HG03108 (cell line): ENCODE measurements at regions not wholly inside any gene's neighbourhood (a gene's known extent, or its start where the extent isn't known, plus 50 kb on each side); places are given as distances from the start of the nearest gene placed in this dataset.
"Not testable (repeated sequence)": the region's sequence is repeated elsewhere in the genome, so short reads cannot be mapped to it uniquely, and the experiment has no call there.

Experiments
- ATAC-seq: cut with Tn5 transposase; IDR thresholded peaks from one replicate; pipeline ENCODE4 v1.9.1; 2021; ENCODE audit warnings: moderate library complexity; ENCODE audit not compliant: unreplicated experiment

DNA sequence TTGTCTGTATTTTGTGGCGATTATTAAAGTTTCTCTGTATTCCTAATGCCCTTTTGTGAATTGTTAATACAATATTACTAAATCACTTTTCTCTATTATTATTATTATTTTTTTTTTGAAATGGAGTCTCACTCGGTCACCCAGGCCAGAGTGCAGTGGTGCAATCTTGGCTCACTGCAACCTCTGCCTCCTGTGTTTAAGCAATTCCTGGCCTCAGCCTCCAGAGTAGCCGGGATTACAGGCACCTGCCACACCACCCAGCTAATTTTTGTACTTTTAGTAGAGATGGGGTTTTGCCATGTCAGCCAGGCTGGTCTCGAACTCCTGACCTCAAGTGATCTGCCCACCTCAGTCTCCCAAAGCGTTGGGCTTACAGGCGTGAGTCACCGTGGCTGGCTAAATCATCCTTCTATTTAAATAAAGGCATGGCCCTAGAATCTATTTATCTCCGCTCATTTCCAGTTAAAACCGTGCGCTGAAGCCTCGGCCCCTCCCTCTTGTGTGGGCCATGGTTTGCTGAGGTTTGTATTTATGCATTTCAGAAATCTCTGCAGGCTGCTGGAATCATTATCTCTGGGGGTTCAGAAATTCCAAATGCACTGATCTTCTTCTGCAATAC lies 1136.4 kb upstream of the TMEM132C start:
- no peak for ATAC-seq

DNA sequence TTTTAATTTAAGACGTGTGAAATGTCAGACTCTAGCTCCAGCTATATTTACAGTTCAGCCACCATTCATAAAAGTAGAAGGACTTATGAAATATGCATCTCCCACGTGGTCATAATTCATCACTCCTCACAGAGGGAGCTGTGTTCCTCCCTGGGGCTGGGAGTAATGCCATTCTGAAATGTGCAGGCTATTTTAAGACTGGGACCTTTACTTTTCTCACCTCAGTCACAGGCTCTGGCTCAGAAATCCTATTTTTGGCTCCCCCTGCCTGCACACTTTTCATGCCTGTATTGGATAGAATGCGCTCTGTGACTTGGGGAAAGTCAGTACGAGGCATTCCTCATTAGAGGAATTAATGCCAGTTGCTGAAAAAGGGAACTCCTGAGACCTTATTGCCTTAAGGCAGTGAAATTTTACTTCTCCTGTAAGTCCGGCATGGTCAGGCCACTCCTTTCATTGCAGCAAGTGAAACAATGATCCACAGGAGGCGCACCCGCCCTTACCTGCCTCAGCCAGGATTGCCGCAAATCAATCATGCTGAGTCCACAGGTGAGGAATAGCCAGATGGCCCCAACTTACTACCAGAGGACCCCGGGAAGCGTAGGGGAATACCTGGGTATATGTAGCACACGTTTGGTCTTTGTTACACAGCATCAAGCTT lies 1133.2 kb upstream of the TMEM132C start:
- no peak for ATAC-seq

DNA sequence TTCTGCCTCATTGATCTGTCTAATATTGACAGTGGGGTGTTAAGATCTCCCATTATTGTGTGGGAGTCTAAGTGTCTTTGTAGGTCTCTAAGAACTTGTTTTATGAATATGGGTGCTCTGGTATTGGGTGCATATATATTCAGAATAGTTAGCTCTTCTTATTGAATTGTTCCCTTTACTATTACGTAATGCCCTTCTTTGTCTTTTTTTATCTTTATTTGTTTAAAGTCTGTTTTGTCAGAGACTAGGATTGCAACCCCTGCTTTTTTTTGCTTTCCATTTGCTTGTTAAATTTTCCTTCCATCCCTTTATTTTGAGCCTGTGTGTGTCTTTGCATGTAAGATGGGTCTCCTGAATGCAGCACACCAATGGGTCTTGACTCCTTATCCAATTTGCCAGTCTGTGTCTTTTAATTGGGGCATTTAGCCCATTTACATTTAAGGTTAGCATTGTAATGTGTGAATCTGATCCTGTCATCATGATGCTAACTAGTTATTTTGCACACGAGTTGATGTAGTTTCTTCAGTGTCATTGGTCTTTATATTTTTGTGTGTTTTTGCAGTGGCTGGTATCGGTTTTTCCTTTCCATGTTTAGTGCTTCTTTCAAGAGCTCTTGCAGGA lies 1126.0 kb upstream of the TMEM132C start:
- not testable (repeated sequence) for ATAC-seq

DNA sequence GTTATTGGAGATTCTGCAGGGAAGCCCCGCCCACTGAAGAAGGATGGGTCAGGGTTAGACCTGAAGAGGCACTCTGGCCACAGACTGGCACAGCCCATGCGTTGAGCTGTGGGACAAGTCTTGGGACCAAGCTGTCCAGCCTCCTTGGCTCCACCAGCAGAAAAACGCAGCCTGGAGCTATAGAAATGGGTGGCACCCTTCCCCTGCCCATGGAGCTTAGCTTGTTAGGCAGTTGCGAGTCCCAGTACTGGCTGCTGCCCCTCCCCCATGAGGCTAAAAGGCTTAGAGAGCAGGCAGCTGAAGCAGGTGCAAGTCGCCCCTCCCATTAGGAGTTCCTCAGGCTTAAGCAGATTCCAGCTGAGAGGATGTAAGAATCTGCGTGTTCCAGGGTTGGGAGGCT lies 1124.0 kb upstream of the TMEM132C start:
- no peak for ATAC-seq

DNA sequence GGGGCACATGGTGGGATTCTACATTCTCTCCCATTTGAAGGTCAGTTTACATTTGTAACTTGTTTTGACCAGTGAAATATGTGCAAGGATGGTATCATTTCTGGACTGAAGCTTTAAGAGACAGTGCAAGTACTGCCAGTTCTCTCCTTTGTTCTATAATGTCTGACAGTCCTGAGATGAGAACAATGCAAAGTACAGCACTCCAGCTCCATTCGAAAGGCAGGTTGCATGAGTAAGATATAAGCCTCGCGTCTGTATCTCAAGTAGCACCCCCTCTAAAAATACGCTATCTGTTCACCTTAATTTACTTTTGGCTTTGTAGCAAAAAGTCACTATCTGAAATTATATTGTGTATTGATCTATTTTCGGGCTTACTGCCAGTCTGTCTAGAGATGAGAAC lies 1122.2 kb upstream of the TMEM132C start:
- ATAC-seq = no peak

DNA sequence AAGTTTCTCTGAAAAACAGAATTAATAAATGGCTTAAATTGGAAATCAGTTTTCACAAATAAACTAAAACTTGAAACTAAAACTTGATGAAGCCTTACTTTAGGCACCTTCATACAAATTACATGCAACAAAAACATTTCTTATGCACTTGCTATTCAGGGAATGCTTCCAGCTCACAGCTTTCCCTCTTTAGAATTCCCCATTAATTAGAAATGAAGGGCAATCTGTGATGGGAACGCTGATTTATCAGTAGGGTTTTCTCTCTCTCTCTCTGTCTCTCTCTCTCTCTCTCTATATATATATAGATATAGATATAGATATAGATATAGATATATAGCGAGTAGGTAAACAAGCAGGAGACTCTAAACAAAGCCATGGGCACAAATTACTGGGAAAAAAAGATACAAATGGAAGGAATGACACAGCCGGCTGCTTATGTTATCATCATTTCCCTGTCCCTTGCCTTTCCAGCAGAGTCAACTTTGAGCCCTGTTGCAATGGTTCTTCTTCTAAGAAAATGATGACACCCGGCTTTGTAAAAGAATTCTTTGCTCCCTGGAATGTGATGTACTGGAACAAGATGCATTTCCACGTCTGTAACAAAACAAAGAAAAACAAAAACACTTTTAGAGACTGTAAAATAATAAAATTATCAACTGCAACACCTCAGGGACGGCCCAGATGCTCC lies 1121.6 kb upstream of the TMEM132C start:
- ATAC-seq = no peak

DNA sequence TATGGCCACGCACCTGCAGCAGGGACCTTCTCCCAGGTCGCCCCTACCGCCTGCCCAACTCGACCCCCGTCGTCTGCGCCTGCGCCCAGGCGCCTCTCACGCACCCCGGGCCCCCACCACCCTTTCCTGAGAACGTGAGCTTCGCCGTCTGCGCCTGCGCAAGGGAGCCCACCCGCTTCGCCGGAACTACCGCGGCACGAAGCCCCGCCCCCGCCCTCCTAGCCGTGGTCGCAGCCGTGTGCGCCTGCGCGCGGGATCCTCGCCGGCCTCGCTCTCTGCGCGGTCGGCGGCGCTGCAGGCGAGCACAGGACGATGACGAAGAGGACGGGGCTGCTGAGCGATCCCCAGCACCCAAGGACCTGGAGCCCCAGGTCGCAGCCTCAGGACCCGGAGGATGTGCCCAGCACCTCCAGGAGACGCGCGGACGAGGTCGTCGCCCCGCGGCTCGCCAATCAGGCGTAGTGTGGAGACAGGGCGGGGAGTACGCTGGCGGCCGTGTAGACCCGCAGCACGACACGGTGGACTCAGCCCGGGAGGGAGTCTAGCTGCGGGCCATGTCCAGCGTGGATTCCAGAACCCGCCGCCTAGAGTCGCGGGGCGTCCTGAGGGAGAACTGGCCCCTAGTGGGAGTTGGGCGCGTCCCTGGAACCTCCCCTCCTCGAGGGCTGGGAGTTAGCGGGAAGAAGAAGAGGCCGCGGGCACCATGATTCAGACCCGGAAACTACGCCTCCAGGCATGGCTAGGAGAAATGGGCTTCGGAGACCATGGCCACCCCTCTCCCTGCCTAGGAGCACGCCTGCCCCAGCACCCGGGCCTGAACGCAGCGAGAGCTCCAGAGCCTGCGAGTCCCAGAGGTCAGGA lies 1120.8 kb upstream of the TMEM132C start:
- no peak for ATAC-seq

DNA sequence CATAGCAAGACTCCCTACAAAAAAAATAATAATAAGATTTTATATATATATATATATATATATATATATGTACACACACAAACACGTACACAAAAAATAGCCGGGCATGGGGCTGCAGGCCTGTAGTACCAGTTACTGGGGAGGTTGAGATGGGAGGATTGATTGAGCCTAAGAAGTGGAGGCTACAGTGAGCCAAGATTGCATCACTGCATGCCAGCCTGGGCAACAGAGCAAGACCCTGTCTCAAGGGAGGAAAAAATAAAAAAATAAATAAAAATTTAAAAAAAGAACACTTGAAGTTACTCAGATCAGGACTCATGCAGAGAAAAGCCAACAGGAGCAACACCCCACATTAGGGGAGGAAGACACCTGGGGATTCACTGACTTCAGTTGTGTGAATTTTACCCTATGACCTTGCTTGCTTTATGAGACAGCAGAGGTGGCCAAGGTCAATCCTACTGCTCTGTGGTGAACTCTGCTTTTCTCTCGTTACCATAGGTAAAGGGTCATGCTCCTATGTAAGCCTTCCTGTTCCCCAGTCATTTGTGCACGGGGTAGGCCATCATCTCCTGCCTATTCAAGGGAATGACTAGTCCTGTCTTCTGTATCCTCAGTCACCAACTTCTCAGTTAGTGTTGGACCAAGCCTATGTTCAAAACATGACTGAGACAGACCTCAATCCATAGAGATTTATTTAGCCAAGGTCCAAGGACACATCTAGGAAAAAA lies 1119.8 kb upstream of the TMEM132C start:
- no peak for ATAC-seq

DNA sequence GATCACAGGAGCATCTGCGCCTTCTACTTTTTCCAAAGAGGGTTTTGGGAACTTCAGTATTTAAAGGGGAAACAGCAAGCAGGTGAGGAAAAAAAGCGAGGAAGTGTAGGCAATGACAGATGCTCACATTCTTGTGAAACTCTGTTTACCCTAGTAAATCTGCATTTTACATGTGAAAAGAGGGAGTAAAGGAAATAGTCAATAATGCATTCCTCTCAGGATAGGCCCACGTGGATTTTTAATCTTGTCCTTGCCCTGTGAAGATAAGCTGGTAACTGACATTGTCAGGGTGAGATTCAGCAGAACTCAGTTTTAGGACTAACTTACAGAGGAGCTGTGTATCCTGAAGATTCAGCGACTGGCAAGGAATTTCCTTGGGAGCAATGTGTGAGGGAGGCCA lies 1119.2 kb upstream of the TMEM132C start:
- no peak for ATAC-seq

DNA sequence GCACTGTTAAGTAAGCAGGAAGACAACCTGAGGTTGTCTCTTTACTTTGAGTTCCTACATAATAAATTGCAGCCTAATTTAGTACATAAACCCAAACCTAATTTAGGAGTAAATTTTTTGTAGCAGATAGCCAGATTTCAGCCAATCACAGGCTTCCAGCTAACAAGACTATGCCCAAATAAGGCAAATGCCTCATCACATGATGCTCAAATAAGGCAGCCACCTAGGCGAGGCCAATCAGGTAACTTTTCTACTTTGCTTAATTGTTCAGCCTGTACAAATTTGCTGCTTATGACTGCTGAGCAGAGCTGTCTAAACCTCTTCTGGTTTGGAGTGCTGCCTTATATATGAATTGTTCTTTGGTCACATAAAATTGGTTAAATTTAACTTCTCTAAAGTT lies 1118.7 kb upstream of the TMEM132C start:
- no peak for ATAC-seq

DNA sequence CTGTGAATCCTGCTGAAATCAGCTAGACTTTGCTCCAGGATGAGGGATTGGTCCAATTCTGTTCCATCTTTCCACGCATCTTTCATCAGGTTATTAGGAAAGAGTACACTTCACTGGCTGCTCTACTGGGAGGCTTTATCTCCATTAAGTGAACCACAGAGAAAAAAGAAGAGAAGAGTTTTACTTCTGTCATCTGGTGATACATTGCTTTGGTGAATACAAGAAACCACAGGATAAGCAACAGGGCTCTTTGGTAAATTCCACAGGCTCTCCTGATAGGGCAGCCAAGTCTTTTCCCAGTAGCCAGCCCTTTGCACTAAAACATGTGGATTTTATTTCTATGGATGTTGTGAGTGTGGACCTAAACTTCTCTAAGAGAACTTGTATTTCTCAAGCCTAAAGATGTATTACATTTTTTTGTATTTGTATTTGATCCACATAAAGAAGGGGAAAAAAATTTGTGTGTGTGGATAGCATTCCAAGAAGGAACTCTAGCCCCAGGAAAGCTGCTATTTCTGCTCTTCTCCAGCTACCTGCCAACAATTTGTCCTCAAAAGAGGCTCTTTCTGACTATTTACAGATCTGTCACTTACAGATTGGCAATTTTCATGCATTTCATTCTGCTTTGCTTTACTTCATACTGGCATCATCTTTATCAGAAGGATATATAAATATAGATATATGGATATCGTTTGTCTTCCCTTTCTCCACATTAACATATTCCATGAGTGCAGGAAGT lies 1117.6 kb upstream of the TMEM132C start:
- no peak for ATAC-seq

DNA sequence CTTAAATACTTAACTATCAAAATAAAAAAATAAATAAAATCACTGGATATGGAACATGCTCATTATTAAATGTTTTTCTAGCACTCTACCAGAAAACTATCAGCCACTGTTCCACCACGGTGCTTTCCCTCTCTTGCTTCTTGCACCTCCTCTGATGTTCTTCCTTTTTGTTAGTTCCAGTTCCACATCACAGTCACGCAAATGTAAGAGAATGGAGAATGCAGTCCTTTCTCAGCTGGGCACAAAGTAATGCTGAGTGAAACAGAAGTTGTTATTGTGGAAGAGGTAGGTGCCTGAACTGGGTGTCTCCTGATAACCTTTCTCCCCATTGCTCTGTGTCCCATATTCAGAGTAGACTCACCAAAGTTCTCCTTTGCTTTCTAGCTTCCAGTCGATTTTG lies 1116.9 kb upstream of the TMEM132C start:
- no peak for ATAC-seq

DNA sequence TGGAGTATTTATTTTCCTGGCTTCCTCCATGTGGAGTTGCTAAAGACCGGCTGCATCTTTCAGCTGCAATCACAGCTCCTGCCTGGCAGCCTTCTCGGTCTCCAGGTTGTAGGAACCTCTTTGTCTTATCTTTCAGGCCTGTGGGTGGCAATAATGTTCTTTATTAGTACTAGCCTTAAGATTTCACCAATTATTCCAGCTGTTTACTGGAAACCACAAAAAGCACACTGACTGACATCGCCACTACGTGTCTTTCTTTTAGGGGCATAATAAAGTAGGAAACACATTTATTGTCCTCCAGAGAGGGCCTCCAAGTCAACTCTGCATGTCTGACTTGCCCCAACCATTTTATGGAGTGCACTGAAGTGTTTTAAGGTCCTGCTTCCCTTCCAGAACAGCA lies 1116.5 kb upstream of the TMEM132C start:
- ATAC-seq = no peak

DNA sequence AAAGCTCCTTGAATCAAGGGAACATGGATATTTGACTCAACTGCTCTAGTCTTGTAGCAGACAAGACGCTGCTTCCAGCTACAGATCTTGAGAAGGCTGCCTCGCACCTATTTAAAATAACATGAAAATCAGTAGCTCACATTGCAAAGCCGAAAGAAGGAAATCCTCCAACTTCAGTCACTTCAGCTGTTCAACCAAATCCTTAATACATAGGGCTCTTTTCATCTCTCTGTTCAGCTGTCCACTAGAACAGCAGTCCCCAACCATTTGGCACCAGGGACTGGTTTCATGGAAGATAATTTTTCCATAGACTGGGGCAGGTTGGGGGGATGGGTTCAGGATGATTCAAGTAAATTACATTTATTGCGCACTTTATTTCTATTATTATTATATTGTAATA lies 1116.0 kb upstream of the TMEM132C start:
- ATAC-seq = no peak

DNA sequence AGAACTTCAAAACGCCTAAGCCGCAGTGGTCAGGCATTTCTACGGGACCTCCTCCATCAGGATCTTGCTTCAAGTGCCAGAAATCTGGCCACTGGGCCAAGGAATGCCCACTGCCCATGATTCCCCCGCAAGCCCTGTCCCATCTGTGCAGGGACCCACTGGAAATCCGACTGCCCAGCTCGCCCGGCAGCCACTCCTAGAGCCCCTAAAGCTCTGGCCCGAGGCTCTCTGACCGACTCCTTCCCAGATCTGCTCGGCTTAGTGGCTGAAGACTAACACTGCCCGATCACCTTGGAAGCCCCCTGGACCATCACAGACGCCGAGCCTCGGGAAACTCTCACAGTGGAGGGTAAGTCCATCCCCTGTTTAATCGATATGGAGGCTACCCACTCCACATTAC lies 1113.0 kb upstream of the TMEM132C start:
- ATAC-seq = no peak

DNA sequence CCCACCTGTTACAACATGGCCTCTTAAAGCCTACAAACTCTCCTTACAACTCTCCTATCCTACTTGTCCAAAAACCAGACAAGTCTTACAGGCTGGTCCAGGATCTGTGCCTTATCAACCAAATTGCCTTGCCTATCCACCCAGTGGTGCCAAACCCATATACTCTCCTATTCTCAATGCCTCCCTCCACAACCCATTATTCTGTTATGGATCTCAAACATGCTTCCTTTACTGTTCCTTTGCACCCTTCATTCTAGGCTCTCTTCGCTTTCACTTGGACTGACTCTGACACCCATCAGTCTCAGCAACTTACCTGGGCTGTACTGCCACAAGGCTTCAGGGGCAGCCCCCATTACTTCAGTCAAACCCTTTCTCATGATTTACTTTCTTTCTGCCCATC lies 1112.1 kb upstream of the TMEM132C start:
- not testable (repeated sequence) for ATAC-seq

DNA sequence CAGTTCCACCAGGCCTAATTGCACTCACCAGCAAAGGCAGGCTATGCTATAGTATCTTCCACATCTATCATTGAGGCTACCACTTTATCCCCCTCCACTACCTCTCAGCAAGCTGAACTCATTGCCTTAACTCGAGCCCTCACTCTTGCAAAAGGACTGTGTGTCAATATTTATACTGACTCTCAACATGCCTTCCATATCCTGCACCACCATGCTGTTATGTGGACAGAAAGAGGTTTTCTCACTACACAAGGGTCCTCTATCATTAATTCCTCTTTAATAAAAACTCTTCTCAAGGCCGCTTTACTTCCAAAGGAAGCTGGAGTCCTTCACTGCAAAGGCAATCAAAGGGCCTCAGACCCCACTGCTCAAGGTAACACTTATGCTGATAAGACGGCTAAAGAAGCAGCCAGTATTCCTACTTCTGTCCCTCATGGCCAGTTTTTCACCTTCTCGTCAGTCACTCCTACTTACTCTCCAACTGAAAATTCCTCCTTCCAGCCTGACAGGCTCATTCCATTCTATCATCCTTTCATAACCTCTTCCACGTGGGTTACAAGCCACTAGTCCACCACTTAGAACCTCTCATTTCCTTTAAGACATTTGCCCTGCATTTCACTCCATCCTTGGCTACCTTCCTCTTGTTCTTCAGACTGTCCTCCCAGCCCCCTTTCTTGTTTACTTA lies 1110.9 kb upstream of the TMEM132C start:
- ATAC-seq = not testable (repeated sequence)

DNA sequence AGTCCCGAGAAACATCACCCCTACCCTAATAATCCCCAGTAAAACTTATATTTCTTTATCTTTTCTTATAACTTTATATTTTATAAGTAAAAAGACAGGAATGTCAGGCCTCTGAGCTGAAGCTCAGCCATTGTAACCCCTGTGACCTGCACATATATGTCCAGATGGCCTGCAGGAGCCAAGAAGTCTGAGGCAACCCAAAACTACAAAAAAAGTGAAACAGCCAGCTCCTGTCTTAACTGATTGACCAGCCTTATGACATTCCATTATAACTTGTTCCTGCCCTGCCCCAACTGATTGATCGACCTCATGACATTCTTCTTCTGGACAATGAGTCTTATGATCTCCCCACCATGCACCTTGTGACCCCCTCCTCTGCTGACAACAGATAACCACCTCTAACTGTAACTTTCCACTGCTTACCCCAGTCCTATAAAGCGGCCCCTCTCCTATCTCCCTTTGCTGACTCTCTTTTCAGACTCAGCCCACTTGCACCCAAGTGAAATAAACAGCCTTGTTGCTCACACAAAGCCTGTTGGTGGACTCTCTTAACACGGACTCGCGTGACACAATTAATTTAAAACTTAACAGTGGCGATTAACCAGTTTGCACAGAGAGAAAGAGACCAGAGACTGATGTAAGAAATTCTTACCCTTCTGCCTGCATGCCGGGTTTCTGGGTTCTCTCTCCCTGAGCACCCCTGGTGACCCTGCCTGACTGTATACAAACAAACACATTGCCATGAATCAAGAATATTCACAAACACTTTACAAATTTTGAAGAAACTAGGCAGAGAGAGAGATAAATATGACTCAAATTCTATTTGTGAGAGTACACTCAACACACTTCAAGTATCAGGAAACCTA lies 1109.2 kb upstream of the TMEM132C start:
- ATAC-seq = not testable (repeated sequence)
